Panc1 (cell line): ENCODE measurements at regions not wholly inside any gene's neighbourhood (a gene's known extent, or its start where the extent isn't known, plus 50 kb on each side); places are given as distances from the start of the nearest gene placed in this dataset.

ENCODE experiments used
- ATAC-seq: fragments of 200-7000 bp; cut with Tn5 transposase; 2 replicates; pipeline ENCODE4 v1.9.1; 2020; ENCODE audit warnings: mild to moderate bottlenecking, moderate library complexity
- BruUV-seq: library from RNA; stranded (reverse); fragments of 400-500 nt; replicated peaks from 2 replicates; lab custom pipeline; 2021; lab: Mats Ljungman, UMichigan
- CTCF ChIA-PET: fragments of 300-600 bp; sonication (Branson Sonifier 250); formaldehyde crosslinking; loops from one replicate; lab custom pipeline; 2022; ENCODE audit warnings: antibody characterized with exemption; lab: Charles Lee
- POLR2A ChIA-PET: fragments of 300-600 bp; sonication (Branson Sonifier 250); formaldehyde crosslinking; loops from one replicate; lab custom pipeline; 2022; ENCODE audit warnings: antibody characterized with exemption; lab: Charles Lee
- DNase-seq: peaks from one replicate; pipeline ENCODE4 v3.0.0-alpha.2; 2010; ENCODE audit warnings: low read depth, low spot score
- H3K27ac ChIP-seq: 2 replicates; pipeline ENCODE4 v1.5.1; 2011; ENCODE audit warnings: mild to moderate bottlenecking, low read length, inconsistent platforms
- H3K27me3 ChIP-seq: fragments of 200-500 bp; sonication (Bioruptor generic); 2 replicates; pipeline ENCODE4 v1.6.0; 2014; ENCODE audit warnings: low read length, inconsistent platforms; ENCODE audit not compliant: control insufficient read depth, insufficient read depth
- H3K36me3 ChIP-seq: fragments of 200-500 bp; sonication (Bioruptor generic); 2 replicates; pipeline ENCODE4 v1.5.1; 2014; ENCODE audit warnings: inconsistent platforms, mild to moderate bottlenecking, low read length, moderate library complexity; ENCODE audit not compliant: control insufficient read depth, insufficient read depth
- H3K4me1 ChIP-seq: 2 replicates; pipeline ENCODE4 v1.5.1; 2011; ENCODE audit warnings: inconsistent platforms, mild to moderate bottlenecking, low read length, moderate library complexity; ENCODE audit not compliant: control insufficient read depth, insufficient read depth
- H3K4me3 ChIP-seq, 2 experiments: 2 replicates each; pipeline ENCODE4 v1.5.1; 2011 to 2012; ENCODE audit warnings: low read depth in 2 of 2, low read length in 2 of 2, mild to moderate bottlenecking in 2 of 2, inconsistent platforms in 1 of 2, moderate library complexity in 1 of 2
- H3K9me3 ChIP-seq: fragments of 200-500 bp; sonication (Bioruptor generic); 2 replicates; pipeline ENCODE4 v1.5.1; 2014; ENCODE audit warnings: low read depth, mild to moderate bottlenecking, inconsistent platforms, low read length, moderate library complexity; ENCODE audit not compliant: control insufficient read depth, insufficient read depth
- CTCF ChIP-seq: fragments of 450-650 bp; IDR thresholded peaks from 2 replicates; pipeline ENCODE4 v1.5.1; 2017; ENCODE audit warnings: mild to moderate bottlenecking
- POLR2AphosphoS5 ChIP-seq: IDR thresholded peaks from 2 replicates; pipeline ENCODE4 v1.6.1; 2012; ENCODE audit warnings: mild to moderate bottlenecking, low read depth, low read length, moderate library complexity
- SIN3A ChIP-seq: IDR thresholded peaks from 2 replicates; pipeline ENCODE4 v1.6.1; 2012; ENCODE audit warnings: low read depth, mild to moderate bottlenecking, low read length, moderate library complexity, borderline replicate concordance; ENCODE audit not compliant: insufficient read depth
- TCF7L2 ChIP-seq: IDR thresholded peaks from 2 replicates; pipeline ENCODE4 v1.6.1; 2011; ENCODE audit warnings: mild to moderate bottlenecking, low read depth, low read length, inconsistent platforms
- in situ Hi-C: cut with HindIII; loops from 2 replicates; pipeline ENCODE4 v1.10.0; 2016; ENCODE audit warnings: low sequenced_read_pairs, low pct_unique_long_range_greater_than_20kb
- intact Hi-C: fragments of 100-400 bp; cut with micrococcal nuclease; formaldehyde crosslinking; loops from one replicate; pipeline ENCODE4 v1.10.0; 2022; ENCODE audit not compliant: unreplicated experiment
- TF ChIP-seq, protein P1 (sequence below), 2 experiments: IDR thresholded peaks; 2 replicates each; pipeline ENCODE4 v1.6.1; 2011 to 2012; ENCODE audit warnings: low read depth in 2 of 2, control low read depth in 1 of 2, low read length in 1 of 2, mild to moderate bottlenecking in 1 of 2, moderate library complexity in 1 of 2; ENCODE audit not compliant: insufficient read depth in 1 of 2

DNA sequence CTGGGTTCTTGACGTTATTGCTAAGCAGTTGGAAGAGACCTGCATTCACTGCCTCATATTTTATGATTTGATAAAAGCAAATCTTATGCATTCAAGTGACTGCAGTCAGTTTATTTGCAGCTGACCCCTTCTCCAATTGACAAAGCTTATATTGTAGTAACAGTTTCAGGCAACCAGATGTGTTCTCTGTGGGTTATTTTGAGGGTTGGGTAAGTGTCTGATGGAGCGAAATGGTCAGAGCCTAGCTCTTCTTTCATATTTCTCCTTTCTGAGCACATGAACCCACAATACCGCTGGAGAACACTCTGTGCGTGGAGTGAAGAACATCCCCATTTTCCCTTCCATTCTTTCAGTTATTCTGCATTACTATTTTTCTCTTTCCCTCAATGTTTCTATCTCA is 125.8 kb upstream of the KCNH8 start:
- TF ChIP-seq, protein P1, sequence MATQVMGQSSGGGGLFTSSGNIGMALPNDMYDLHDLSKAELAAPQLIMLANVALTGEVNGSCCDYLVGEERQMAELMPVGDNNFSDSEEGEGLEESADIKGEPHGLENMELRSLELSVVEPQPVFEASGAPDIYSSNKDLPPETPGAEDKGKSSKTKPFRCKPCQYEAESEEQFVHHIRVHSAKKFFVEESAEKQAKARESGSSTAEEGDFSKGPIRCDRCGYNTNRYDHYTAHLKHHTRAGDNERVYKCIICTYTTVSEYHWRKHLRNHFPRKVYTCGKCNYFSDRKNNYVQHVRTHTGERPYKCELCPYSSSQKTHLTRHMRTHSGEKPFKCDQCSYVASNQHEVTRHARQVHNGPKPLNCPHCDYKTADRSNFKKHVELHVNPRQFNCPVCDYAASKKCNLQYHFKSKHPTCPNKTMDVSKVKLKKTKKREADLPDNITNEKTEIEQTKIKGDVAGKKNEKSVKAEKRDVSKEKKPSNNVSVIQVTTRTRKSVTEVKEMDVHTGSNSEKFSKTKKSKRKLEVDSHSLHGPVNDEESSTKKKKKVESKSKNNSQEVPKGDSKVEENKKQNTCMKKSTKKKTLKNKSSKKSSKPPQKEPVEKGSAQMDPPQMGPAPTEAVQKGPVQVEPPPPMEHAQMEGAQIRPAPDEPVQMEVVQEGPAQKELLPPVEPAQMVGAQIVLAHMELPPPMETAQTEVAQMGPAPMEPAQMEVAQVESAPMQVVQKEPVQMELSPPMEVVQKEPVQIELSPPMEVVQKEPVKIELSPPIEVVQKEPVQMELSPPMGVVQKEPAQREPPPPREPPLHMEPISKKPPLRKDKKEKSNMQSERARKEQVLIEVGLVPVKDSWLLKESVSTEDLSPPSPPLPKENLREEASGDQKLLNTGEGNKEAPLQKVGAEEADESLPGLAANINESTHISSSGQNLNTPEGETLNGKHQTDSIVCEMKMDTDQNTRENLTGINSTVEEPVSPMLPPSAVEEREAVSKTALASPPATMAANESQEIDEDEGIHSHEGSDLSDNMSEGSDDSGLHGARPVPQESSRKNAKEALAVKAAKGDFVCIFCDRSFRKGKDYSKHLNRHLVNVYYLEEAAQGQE (IDR thresholded peaks at IDR 0.05; ENCODE audit: insufficient read depth in 1 of 2, low read depth in 2 of 2, low read length in 1 of 2), result no peak
- no peak for TF ChIP-seq TCF7L2
- TF ChIP-seq CTCF, result no peak
- TF ChIP-seq POLR2AphosphoS5, result no peak
- TF ChIP-seq SIN3A, result no peak
- H3K4me3 ChIP-seq, result no peak overlapping the region
- no peaks in the 10 kb centered on the region for H3K36me3 ChIP-seq
- H3K4me1 ChIP-seq, result no peaks in the 10 kb centered on the region
- no peak overlapping the region for H3K27ac ChIP-seq
- CTCF ChIA-PET, result no interaction called here
- H3K9me3 ChIP-seq, result no peaks in the 10 kb centered on the region
- H3K27me3 ChIP-seq, result no peaks in the 10 kb centered on the region
- in situ Hi-C loops (no loop called here), intact Hi-C loops (no loop called here)
- no peak for DNase-seq
- no TSS peak for BruUV-seq
- POLR2A ChIA-PET, result no interaction called here
- ATAC-seq, result no peak

- no peaks in the 10 kb centered on the region for H3K27me3 ChIP-seq
- POLR2A ChIA-PET, result no interaction called here
- H3K9me3 ChIP-seq, result no peaks in the 10 kb centered on the region
- in situ Hi-C loops, result no loop called here
- no peak overlapping the region for H3K4me3 ChIP-seq
- no peak for TF ChIP-seq CTCF
- no peak for TF ChIP-seq SIN3A
- TF ChIP-seq, protein P1 (IDR thresholded peaks at IDR 0.05; ENCODE audit: insufficient read depth in 1 of 2, low read depth in 2 of 2, low read length in 1 of 2), result no peak
- TF ChIP-seq TCF7L2, result no peak
- TF ChIP-seq POLR2AphosphoS5, result no peak
- no peak for ATAC-seq
- intact Hi-C loops, result no loop called here
- no peak overlapping the region for H3K27ac ChIP-seq
- no peak for DNase-seq
- H3K4me1 ChIP-seq, result no peaks in the 10 kb centered on the region
- CTCF ChIA-PET, result no interaction called here
- no peaks in the 10 kb centered on the region for H3K36me3 ChIP-seq
- BruUV-seq, result no TSS peak
Measured at GRCh38 chr3:19016851-19017250, 131.5 kb upstream of the KCNH8 start.
